Type B pancreatic cell (in vitro differentiated cells): ENCODE measurements at regions not wholly inside any gene's neighbourhood (a gene's known extent, or its start where the extent isn't known, plus 50 kb on each side); places are given as distances from the start of the nearest gene placed in this dataset.
"Not testable (repeated sequence)": the region's sequence is repeated elsewhere in the genome, so short reads cannot be mapped to it uniquely, and the experiment has no call there.

Experiments
- DNase-seq: peaks from one replicate; pipeline ENCODE4 v3.0.0; 2021; ENCODE audit warnings: mixed read lengths; ENCODE audit not compliant: unreplicated experiment; ENCODE audit errors: extremely low spot score
- H3K27ac Mint-ChIP-seq: 2 replicates; pipeline ENCODE4 v1.8.0; 2021; ENCODE audit warnings: mild to moderate bottlenecking, mixed read lengths
- H3K27me3 Mint-ChIP-seq: 2 replicates; pipeline ENCODE4 v1.8.0; 2021; ENCODE audit warnings: mixed read lengths
- H3K36me3 Mint-ChIP-seq: 2 replicates; pipeline ENCODE4 v1.8.0; 2021; ENCODE audit warnings: mixed read lengths
- H3K4me1 Mint-ChIP-seq: one replicate; pipeline ENCODE4 v1.8.0; 2021; ENCODE audit warnings: mixed read lengths; ENCODE audit not compliant: unreplicated experiment
- H3K4me3 Mint-ChIP-seq: 2 replicates; pipeline ENCODE4 v1.8.0; 2021; ENCODE audit warnings: mild to moderate bottlenecking, mixed read lengths
- H3K9me3 Mint-ChIP-seq: 2 replicates; pipeline ENCODE4 v1.8.0; 2021; ENCODE audit warnings: mixed read lengths
- TF ChIP-seq, protein P1 (sequence below): fragments of 200-600 bp; sonication (generic); conservative IDR thresholded peaks from 2 replicates; pipeline ENCODE4 v1.5.0; 2021; ENCODE audit warnings: antibody characterized with exemption, mild to moderate bottlenecking

DNA sequence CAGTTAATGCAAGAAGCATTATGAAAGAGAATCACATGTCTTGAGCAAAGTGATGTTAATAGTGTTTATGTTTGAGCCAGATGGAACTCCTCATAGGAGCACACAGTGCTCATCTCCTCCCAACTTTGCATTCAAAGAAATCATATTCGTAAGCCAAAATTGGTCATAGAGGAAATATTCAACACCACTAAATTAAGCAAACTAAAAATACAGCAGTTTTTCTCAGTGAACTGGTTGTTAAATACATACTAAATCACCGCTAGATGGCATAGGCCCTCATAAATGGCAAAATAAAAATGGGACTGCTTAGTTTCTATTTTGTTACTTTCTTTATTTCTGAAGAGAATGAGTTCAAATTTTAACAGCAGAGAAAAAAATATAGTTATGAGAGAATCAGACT is 114.3 kb downstream of the SYT15 start:
- not testable (repeated sequence) for H3K4me1 Mint-ChIP-seq, H3K9me3 Mint-ChIP-seq, H3K27ac Mint-ChIP-seq, H3K27me3 Mint-ChIP-seq, H3K4me3 Mint-ChIP-seq, DNase-seq, H3K36me3 Mint-ChIP-seq
- TF ChIP-seq, protein P1, sequence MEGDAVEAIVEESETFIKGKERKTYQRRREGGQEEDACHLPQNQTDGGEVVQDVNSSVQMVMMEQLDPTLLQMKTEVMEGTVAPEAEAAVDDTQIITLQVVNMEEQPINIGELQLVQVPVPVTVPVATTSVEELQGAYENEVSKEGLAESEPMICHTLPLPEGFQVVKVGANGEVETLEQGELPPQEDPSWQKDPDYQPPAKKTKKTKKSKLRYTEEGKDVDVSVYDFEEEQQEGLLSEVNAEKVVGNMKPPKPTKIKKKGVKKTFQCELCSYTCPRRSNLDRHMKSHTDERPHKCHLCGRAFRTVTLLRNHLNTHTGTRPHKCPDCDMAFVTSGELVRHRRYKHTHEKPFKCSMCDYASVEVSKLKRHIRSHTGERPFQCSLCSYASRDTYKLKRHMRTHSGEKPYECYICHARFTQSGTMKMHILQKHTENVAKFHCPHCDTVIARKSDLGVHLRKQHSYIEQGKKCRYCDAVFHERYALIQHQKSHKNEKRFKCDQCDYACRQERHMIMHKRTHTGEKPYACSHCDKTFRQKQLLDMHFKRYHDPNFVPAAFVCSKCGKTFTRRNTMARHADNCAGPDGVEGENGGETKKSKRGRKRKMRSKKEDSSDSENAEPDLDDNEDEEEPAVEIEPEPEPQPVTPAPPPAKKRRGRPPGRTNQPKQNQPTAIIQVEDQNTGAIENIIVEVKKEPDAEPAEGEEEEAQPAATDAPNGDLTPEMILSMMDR: peak; percentile 66

DNA sequence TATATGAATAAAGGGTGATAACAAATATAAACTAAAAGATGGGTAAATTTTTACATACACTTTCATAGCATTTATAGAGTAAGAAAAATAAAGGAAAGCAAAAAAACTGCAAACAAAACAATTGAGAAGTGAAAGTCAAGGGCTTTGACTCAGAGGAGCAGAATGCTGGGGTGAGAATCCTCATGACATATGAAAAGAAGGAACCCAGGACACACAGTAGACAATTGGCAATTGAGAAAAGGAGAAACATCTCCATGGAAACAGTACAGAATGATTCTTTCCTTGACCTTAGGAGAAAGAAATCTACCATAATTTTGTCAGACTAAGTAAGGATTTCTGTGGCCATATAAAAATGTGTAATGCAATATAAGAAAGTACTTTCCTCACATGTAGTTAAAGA is 138.3 kb downstream of the SYT15 start:
- not testable (repeated sequence) for H3K4me1 Mint-ChIP-seq, H3K27me3 Mint-ChIP-seq, DNase-seq, H3K27ac Mint-ChIP-seq, H3K36me3 Mint-ChIP-seq, H3K4me3 Mint-ChIP-seq, H3K9me3 Mint-ChIP-seq

DNA sequence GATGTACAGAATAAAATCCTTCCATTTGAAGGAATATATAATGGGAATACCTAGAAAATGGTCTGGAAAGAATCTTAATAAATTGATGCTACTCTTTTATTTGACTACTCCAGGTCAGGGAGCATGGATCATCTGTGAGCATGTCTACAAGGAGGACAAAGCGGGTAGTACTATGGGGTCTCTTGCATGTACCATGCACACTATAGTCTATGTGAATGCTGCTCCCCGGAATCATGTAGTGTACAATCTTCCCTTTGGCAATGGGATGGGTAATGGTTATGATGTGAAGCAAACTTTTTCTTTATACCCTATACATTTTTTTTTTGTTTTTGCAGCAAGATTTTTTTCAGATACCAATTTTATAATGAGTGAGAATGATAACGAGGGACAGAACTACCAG is 139.1 kb downstream of the SYT15 start:
- not testable (repeated sequence) for H3K4me3 Mint-ChIP-seq, H3K9me3 Mint-ChIP-seq, DNase-seq, H3K36me3 Mint-ChIP-seq, H3K27ac Mint-ChIP-seq, H3K27me3 Mint-ChIP-seq, H3K4me1 Mint-ChIP-seq

DNA sequence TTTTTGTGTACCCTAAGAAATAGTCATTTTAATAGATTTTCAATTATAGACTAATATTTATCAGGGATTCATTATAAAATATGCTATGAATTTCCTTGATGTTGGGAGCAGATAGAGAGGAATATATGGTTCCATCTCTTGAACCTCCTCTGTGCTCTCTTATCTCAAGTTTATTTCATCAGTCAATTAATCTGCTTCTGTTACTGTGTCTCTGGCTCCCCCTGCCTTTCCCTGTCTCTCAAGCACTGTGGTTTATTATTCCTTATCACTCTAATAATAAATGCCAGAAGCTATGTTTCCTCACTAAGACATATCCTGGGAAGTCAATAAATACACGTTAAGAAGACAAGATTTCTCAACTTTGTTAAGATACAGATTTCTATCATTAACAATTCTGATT is 141.5 kb downstream of the SYT15 start:
- TF ChIP-seq, protein P1: peak; percentile 56
- DNase-seq, H3K36me3 Mint-ChIP-seq, H3K27me3 Mint-ChIP-seq, H3K27ac Mint-ChIP-seq, H3K9me3 Mint-ChIP-seq, H3K4me1 Mint-ChIP-seq, H3K4me3 Mint-ChIP-seq: not testable (repeated sequence)

DNA sequence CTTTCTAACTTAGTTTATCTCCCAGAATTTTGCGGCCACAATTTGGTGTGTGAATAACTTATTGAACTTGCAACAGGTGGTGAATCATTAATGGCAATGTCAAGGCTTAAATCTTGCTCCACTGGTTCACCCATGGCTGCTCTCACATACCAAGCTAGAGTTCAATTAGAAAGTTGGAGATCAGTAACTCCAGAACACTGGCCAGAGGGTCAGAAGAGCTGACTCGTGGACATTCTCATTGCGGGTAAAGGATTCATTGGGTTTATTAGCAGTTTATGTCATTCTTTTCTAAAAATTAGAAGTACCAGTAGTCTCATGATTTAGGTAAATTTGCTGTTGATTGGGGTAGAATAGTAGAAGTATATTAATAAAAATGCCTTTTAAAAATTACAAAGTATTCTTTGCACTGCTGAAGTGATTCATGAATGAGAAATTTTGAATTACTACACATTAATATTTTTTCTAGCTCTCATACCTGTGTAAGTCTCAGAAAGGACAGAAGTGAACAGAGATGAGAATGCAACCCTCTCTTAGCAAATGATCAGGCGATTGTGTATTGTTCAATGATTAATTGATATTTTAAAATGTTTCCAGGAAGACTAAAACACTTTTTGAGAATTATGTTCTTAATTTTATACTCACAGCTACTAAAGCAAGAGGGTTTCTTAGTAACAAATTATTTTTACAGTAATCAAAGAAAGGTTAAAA is 142.0 kb downstream of the SYT15 start:
- H3K4me3 Mint-ChIP-seq, H3K27ac Mint-ChIP-seq, H3K27me3 Mint-ChIP-seq, H3K9me3 Mint-ChIP-seq, DNase-seq, H3K36me3 Mint-ChIP-seq, H3K4me1 Mint-ChIP-seq: not testable (repeated sequence)

DNA sequence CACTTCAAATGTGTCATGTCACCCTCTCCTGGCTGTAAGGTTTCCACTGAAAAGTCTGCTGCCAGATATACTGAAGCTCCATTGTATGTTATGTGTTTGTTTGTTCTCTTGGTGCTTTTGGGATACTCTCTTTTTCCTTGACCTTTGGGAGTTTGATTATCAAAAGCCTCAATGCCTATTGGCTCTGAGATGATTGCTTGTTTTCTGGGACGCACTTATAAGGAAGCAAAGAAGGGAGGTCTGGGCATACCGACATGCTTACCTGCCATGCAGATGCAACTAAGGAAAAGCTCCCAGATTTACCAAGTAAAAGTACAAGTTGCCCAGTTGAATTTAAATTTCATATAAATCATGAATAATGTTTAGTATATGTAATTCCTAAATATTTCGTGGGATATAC is 145.3 kb downstream of the SYT15 start:
- H3K27me3 Mint-ChIP-seq, H3K27ac Mint-ChIP-seq, DNase-seq, H3K4me3 Mint-ChIP-seq, H3K4me1 Mint-ChIP-seq, H3K36me3 Mint-ChIP-seq, H3K9me3 Mint-ChIP-seq: not testable (repeated sequence)

DNA sequence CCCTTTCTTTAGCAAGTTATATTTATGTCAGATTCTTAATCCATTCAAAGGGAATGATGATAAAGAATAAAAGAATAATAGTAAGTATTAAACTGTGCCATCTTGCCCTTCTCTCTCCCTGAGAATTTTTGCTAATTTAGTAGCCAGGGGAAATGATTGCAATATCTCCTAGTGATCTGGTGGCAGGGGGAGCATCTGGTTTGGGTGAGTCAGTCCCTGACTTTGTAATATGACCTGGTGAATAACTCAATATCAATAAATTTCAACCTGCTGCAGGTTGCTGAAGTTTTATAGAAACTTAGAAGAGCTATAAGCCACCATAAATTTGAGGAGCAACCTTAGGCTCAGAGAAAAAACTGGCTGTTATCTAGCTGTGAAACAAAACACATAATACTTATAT is 149.4 kb downstream of the SYT15 start:
- not testable (repeated sequence) for H3K9me3 Mint-ChIP-seq, DNase-seq, H3K4me3 Mint-ChIP-seq, H3K27ac Mint-ChIP-seq, H3K27me3 Mint-ChIP-seq, H3K36me3 Mint-ChIP-seq, H3K4me1 Mint-ChIP-seq

DNA sequence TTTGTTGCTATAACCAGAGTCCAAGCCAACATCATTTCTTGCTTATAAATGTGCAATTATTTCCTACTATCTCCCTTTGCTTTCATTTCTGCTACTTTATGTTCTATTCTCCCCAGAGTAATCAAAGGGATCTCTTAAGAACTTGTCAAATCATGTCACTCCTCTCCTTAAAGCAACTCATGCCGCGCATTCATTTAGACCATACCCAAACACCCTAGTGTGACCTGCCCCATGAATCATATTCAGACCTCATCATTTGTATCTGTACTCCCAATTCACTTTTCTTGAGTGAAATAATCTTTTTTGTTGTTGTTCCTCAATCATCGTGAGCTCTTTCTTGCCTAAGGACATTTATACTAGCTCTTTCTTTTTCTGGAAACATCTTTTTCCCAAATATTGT is 151.8 kb downstream of the SYT15 start:
- not testable (repeated sequence) for H3K36me3 Mint-ChIP-seq, H3K4me1 Mint-ChIP-seq

DNA sequence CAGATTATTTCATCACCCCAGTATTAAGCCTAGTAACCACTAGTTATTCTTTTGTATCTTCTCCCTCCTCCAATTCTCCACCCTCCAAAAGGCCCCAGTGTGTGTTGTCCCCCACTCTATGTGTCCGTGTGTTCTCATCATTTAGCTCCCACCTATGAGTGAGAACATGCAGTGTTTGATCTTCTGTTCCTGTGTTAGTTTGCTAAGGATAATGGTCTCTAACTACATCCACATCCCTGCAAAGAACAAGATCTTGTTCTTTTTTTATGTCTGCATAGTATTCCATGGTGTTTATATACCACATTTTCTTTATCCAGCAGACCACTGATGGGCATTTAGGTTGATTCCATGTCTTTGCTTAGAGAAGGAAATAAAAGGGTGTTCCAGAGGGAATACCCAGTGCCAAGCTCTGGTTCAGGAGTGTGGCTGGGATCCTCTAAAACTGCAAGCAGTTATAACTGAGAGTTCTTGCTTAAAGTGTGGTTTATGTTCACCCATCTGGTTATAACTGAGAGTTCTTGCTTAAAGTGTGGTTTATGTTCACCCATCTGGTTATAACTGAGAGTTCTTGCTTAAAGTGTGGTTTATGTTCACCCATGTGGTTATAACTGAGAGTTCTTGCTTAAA is 154.8 kb downstream of the SYT15 start:
- not testable (repeated sequence) for H3K27ac Mint-ChIP-seq, H3K9me3 Mint-ChIP-seq, H3K27me3 Mint-ChIP-seq, H3K36me3 Mint-ChIP-seq, H3K4me1 Mint-ChIP-seq, H3K4me3 Mint-ChIP-seq, DNase-seq

More for the DNA sequence above, 151.8 kb downstream of the SYT15 start:
- DNase-seq, H3K4me3 Mint-ChIP-seq, H3K9me3 Mint-ChIP-seq, H3K27ac Mint-ChIP-seq, H3K27me3 Mint-ChIP-seq: not testable (repeated sequence)

DNA sequence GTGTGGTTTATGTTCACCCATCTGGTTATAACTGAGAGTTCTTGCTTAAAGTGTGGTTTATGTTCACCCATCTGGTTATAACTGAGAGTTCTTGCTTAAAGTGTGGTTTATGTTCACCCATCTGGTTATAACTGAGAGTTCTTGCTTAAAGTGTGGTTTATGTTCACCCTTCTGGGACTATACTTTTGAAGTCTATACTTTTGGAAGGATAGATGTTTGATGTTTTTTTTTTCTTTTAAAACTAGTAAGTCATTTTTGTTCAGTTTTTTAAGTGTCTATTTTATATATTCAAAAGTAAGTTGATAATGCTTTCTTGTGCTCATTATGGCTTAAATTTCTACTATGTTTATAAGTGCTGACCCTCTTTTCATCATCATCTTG is 155.3 kb downstream of the SYT15 start:
- DNase-seq, H3K4me3 Mint-ChIP-seq: not testable (repeated sequence)

DNA sequence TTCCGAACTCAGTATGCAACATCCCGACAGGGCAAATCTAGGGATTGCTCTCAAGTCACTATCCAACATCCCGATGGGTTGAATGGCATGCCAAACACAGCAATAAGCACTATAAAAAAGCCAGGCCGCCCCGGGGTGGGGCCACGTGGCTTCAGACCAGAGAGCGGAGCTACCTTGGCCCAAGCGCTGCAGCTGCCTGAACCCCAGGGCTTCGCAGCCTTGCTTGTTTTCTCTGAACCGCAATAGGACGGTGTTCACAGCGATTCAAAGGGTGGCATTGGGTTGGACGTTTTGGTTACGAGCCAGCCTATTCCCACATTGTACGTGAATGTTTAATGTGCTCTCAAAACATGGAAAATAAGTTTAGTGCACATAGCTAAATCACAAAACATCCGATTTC is 161.0 kb downstream of the SYT15 start:
- not testable (repeated sequence) for DNase-seq, H3K27ac Mint-ChIP-seq, H3K4me3 Mint-ChIP-seq, H3K27me3 Mint-ChIP-seq, H3K9me3 Mint-ChIP-seq, H3K4me1 Mint-ChIP-seq, H3K36me3 Mint-ChIP-seq

More for the DNA sequence above, 155.3 kb downstream of the SYT15 start:
- not testable (repeated sequence) for H3K4me1 Mint-ChIP-seq, H3K36me3 Mint-ChIP-seq, H3K27ac Mint-ChIP-seq, H3K27me3 Mint-ChIP-seq, H3K9me3 Mint-ChIP-seq

DNA sequence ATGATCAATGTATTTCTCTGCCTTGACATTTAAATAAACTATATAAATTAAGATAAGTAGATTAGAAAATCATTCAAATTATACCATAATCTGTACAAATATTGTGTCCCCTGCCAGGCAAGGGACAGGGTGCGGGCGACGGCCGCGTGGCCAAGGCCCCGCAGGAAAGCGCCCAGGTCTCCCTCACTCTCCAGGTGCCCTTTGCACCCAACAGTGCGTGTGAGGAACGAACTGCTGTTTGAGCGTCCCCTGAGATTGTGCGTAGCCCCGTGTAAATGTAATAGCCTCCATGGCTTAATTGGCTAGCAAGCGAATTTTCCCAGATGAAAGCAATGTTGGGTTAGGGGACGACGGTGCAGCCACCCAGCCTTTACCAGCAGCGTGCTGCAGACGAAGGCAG is 161.4 kb downstream of the SYT15 start:
- H3K27ac Mint-ChIP-seq, DNase-seq, H3K4me1 Mint-ChIP-seq, H3K9me3 Mint-ChIP-seq, H3K36me3 Mint-ChIP-seq, H3K4me3 Mint-ChIP-seq, H3K27me3 Mint-ChIP-seq: not testable (repeated sequence)
